Vagina (tissue), 2 donors: ENCODE measurements at regions not wholly inside any gene's neighbourhood (a gene's known extent, or its start where the extent isn't known, plus 50 kb on each side); places are given as distances from the start of the nearest gene placed in this dataset.

Experiments
- DNase-seq, 2 donors: peaks; one replicate each; pipeline ENCODE4 v3.0.0-alpha.2; 2017; ENCODE audit errors: extremely low spot score in 2 of 2
- H3K27ac ChIP-seq: fragments of 200-600 bp; sonication (generic); one replicate; pipeline ENCODE4 v1.5.1; 2019
- H3K27me3 ChIP-seq: fragments of 200-600 bp; sonication (generic); one replicate; pipeline ENCODE4 v1.5.1; 2019
- H3K36me3 ChIP-seq, 2 donors: fragments of 200-600 bp; sonication (generic); one replicate each; pipeline ENCODE4 v1.5.1; 2017 to 2019
- H3K4me1 ChIP-seq: fragments of 200-600 bp; sonication (generic); one replicate; pipeline ENCODE4 v1.5.1; 2019
- H3K4me3 ChIP-seq, 2 donors: fragments of 200-600 bp; sonication (generic); 1 replicate in 1 of 2; 2 replicates in 1 of 2; pipeline ENCODE4 v1.5.1; 2016 to 2019
- H3K9me3 ChIP-seq: fragments of 200-600 bp; sonication (generic); one replicate; pipeline ENCODE4 v1.5.1; 2019
- POLR2A ChIP-seq, 2 donors: fragments of 450-650 bp; IDR thresholded peaks; one replicate each; pipeline ENCODE4 v1.6.1; 2017; ENCODE audit warnings: antibody characterized with exemption in 2 of 2, mild to moderate bottlenecking in 2 of 2, moderate library complexity in 2 of 2
- POLR2AphosphoS5 ChIP-seq, 2 donors: sonication (generic); formaldehyde crosslinking; IDR thresholded peaks; one replicate each; pipeline ENCODE4 v1.9.0; 2017; ENCODE audit warnings: antibody characterized with exemption in 2 of 2, mild to moderate bottlenecking in 2 of 2, low read depth in 1 of 2; ENCODE audit not compliant: insufficient read depth in 1 of 2
- intact Hi-C: fragments of 100-400 bp; cut with DNase I; formaldehyde crosslinking; loops from one replicate; pipeline ENCODE4 v1.15.1; 2023
- TF ChIP-seq, protein P1 (sequence below), 3 experiments: fragments of 450-650 bp in 2 of 3; fragments of 200-600 bp in 1 of 3; sonication (generic) in 1 of 3; IDR thresholded peaks; one replicate each; pipeline ENCODE4 v1.5.1; 2017 to 2019; ENCODE audit warnings: antibody characterized with exemption in 3 of 3, mild to moderate bottlenecking in 2 of 3, moderate library complexity in 2 of 3

DNA sequence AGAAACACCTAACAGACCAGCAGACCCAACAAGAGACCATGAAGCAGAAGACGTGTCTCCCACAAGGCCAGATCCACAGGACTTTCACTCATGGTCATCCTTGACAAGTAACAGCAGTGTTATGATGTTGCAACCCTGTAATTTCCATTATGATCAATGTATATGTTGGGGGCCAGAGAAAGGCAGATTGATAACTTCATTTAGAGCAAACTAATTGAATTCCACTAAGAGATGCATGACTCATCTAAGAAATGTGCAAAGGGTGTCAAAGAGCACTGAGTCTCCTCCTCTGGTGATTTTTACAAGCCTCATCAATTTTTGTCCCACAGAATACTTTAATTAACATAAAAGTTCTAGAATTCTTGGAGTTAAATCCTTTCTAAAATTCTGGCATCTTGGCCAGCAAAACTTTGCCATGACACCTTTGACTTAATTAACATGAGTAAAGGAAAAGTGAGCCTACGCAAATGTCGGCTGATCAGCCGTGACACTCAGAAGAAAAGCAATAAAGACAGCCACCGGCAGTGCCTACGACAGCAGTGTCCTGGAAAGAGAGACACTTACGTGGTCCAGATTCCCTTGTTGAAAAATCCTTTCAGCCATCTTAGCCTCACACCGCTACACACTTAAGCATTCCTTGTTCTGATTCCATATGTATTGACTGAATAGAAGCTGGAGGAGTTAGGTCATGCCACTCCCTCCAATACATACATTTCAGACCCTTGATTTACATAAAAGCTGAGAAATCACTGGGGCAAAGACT lies 370.2 kb upstream of the CCDC196 start:
- no peak for DNase-seq
- Histone ChIP-seq H3K9me3 (no peaks in the 10 kb centered on the region), H3K4me3 (no peak overlapping the region), H3K36me3 (no peaks in the 10 kb centered on the region), H3K27ac (no peak overlapping the region), H3K27me3 (no peaks in the 10 kb centered on the region), H3K4me1 (no peaks in the 10 kb centered on the region)
- TF ChIP-seq, protein P1, sequence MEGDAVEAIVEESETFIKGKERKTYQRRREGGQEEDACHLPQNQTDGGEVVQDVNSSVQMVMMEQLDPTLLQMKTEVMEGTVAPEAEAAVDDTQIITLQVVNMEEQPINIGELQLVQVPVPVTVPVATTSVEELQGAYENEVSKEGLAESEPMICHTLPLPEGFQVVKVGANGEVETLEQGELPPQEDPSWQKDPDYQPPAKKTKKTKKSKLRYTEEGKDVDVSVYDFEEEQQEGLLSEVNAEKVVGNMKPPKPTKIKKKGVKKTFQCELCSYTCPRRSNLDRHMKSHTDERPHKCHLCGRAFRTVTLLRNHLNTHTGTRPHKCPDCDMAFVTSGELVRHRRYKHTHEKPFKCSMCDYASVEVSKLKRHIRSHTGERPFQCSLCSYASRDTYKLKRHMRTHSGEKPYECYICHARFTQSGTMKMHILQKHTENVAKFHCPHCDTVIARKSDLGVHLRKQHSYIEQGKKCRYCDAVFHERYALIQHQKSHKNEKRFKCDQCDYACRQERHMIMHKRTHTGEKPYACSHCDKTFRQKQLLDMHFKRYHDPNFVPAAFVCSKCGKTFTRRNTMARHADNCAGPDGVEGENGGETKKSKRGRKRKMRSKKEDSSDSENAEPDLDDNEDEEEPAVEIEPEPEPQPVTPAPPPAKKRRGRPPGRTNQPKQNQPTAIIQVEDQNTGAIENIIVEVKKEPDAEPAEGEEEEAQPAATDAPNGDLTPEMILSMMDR (IDR thresholded peaks at IDR 0.05) = no peak
- TF ChIP-seq POLR2AphosphoS5 (IDR thresholded peaks at IDR 0.05; ENCODE audit: insufficient read depth in 1 of 2, low read depth in 1 of 2) = no peak
- TF ChIP-seq POLR2A (IDR thresholded peaks at IDR 0.05) = no peak
- intact Hi-C loops = no loop called here

GRCh38 chr14:66116732-66117131 lies 369.4 kb upstream of the CCDC196 start:
- TF ChIP-seq POLR2AphosphoS5 (IDR thresholded peaks at IDR 0.05; ENCODE audit: insufficient read depth in 1 of 2, low read depth in 1 of 2) = no peak
- TF ChIP-seq, protein P1 (IDR thresholded peaks at IDR 0.05) = no peak
- TF ChIP-seq POLR2A (IDR thresholded peaks at IDR 0.05) = no peak
- intact Hi-C loops = no loop called here
- H3K27ac ChIP-seq = no peak overlapping the region
- no peaks in the 10 kb centered on the region for H3K27me3 ChIP-seq
- H3K4me1 ChIP-seq = no peaks in the 10 kb centered on the region
- H3K36me3 ChIP-seq = no peaks in the 10 kb centered on the region
- DNase-seq = no peak
- H3K4me3 ChIP-seq = no peak overlapping the region
- H3K9me3 ChIP-seq = no peaks in the 10 kb centered on the region

GRCh38 chr14:66117600-66117999 lies 368.6 kb upstream of the CCDC196 start:
- Histone ChIP-seq H3K9me3 (no peaks in the 10 kb centered on the region), H3K4me1 (no peaks in the 10 kb centered on the region), H3K27me3 (no peaks in the 10 kb centered on the region), H3K36me3 (no peaks in the 10 kb centered on the region), H3K4me3 (no peak overlapping the region), H3K27ac (no peak overlapping the region)
- DNase-seq = no peak
- TF ChIP-seq, protein P1 (IDR thresholded peaks at IDR 0.05) = no peak
- TF ChIP-seq POLR2AphosphoS5 (IDR thresholded peaks at IDR 0.05; ENCODE audit: insufficient read depth in 1 of 2, low read depth in 1 of 2) (no peak), POLR2A (IDR thresholded peaks at IDR 0.05) (no peak)
- intact Hi-C loops = no loop called here

- intact Hi-C loops = no loop called here
Observed at GRCh38 chr14:66119606-66120231, 366.5 kb upstream of the CCDC196 start.

More at GRCh38 chr14:66119606-66120231, 366.5 kb upstream of the CCDC196 start:
- Histone ChIP-seq H3K36me3 (no peaks in the 10 kb centered on the region), H3K9me3 (no peaks in the 10 kb centered on the region), H3K27me3 (no peaks in the 10 kb centered on the region), H3K4me3 (no peak overlapping the region), H3K4me1 (no peaks in the 10 kb centered on the region), H3K27ac (no peak overlapping the region)
- TF ChIP-seq, protein P1 (IDR thresholded peaks at IDR 0.05) = no peak
- TF ChIP-seq POLR2AphosphoS5 (IDR thresholded peaks at IDR 0.05; ENCODE audit: insufficient read depth in 1 of 2, low read depth in 1 of 2) (no peak), POLR2A (IDR thresholded peaks at IDR 0.05) (no peak)
- no peak for DNase-seq
